ENCODE measurements at regions not wholly inside any gene's neighbourhood (a gene's known extent, or its start where the extent isn't known, plus 50 kb on each side); places are given as distances from the start of the nearest gene placed in this dataset.

- Histone ChIP-seq H2AFZ (ENCODE audit: control insufficient read depth, low read length) (no peak overlapping the region), H3K4me1 (ENCODE audit: control insufficient read depth, extremely low read depth, insufficient read depth, low read length) (no peaks in the 10 kb centered on the region), H3K27me3 (ENCODE audit: control insufficient read depth, extremely low read depth, insufficient read depth, low read length) (no peaks in the 10 kb centered on the region), H3K27ac (ENCODE audit: control insufficient read depth, insufficient read depth, low read length) (no peak overlapping the region), H4K20me1 (ENCODE audit: control insufficient read depth, extremely low read depth, insufficient read depth, low read length) (no peaks in the 10 kb centered on the region), H3K9me3 (ENCODE audit: control insufficient read depth, low read depth, low read length) (peaks cover 4% of the 10 kb centered on the region), H3K4me2 (ENCODE audit: control insufficient read depth, extremely low read depth, insufficient read depth, low read depth, low read length) (no peak overlapping the region), H3K9ac (ENCODE audit: control insufficient read depth, extremely low read depth, insufficient read depth, low read length) (no peak overlapping the region), H3K4me3 (ENCODE audit: control insufficient read depth in 2 of 3, extremely low read depth in 1 of 3, insufficient read depth in 2 of 3, low read depth in 1 of 3, low read length in 3 of 3) (no peak overlapping the region), H3K79me2 (ENCODE audit: control insufficient read depth, insufficient read depth, low read length) (no peaks in the 10 kb centered on the region), H3K9me1 (ENCODE audit: control insufficient read depth, extremely low read depth, insufficient read depth, low read length) (no peaks in the 10 kb centered on the region), H3K36me3 (ENCODE audit: control insufficient read depth in 2 of 2, extremely low read depth in 1 of 2, insufficient read depth in 2 of 2, low read length in 2 of 2) (no peaks in the 10 kb centered on the region)
- no peak for FAIRE-seq
- dilution Hi-C loops (cut with MboI; ENCODE audit: extremely low pct_ligation_motif_present, low sequenced_read_pairs): no loop called here
- TF ChIP-seq EZH2 (IDR thresholded peaks at IDR 0.05; ENCODE audit: low read length): no peak
- TF ChIP-seq CTCF (optimal IDR thresholded peaks at IDR 0.05 in 1 of 3, IDR thresholded peaks at IDR 0.05 in 1 of 3, conservative IDR thresholded peaks at IDR 0.05 in 1 of 3; ENCODE audit: extremely low read depth in 1 of 3, insufficient read depth in 2 of 3, low read length in 3 of 3): no peak
- DNase-seq (ENCODE audit: low read depth, low spot score): no peak
These were observed 624.9 kb downstream of the CBLN2 start for GRCh38 chr18:71919211-71919610.

DNA sequence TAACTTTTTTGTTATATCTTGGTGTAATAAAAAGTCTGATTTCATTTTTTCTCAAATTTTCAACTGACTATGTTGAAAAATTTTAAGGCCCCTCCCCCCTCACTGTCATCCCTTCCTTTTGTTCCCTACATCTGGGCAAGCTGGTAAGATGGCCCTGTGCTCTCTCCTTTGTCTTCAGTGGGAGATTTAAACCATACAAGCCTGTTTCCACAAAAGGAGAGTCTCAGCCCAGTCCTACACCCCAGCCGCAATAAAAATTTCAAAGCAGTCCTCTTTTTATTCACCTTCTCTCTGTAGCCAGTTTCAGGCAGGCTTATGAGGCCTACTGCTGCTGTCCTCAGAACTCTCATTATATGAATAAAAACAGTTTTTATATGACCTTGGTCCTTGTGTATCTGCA is 630.5 kb downstream of the CBLN2 start:
- Histone ChIP-seq H3K4me3 (ENCODE audit: control insufficient read depth in 2 of 3, extremely low read depth in 1 of 3, insufficient read depth in 2 of 3, low read depth in 1 of 3, low read length in 3 of 3) (no peak overlapping the region), H3K27ac (ENCODE audit: control insufficient read depth, insufficient read depth, low read length) (no peak overlapping the region), H3K9me1 (ENCODE audit: control insufficient read depth, extremely low read depth, insufficient read depth, low read length) (no peaks in the 10 kb centered on the region), H3K4me1 (ENCODE audit: control insufficient read depth, extremely low read depth, insufficient read depth, low read length) (no peaks in the 10 kb centered on the region), H3K4me2 (ENCODE audit: control insufficient read depth, extremely low read depth, insufficient read depth, low read depth, low read length) (no peak overlapping the region), H4K20me1 (ENCODE audit: control insufficient read depth, extremely low read depth, insufficient read depth, low read length) (no peaks in the 10 kb centered on the region), H2AFZ (ENCODE audit: control insufficient read depth, low read length) (no peak overlapping the region), H3K36me3 (ENCODE audit: control insufficient read depth in 2 of 2, extremely low read depth in 1 of 2, insufficient read depth in 2 of 2, low read length in 2 of 2) (no peaks in the 10 kb centered on the region), H3K9ac (ENCODE audit: control insufficient read depth, extremely low read depth, insufficient read depth, low read length) (no peak overlapping the region), H3K27me3 (ENCODE audit: control insufficient read depth, extremely low read depth, insufficient read depth, low read length) (no peaks in the 10 kb centered on the region), H3K9me3 (ENCODE audit: control insufficient read depth, low read depth, low read length) (peaks cover 2% of the 10 kb centered on the region), H3K79me2 (ENCODE audit: control insufficient read depth, insufficient read depth, low read length) (no peaks in the 10 kb centered on the region)
- TF ChIP-seq CTCF (optimal IDR thresholded peaks at IDR 0.05 in 1 of 3, IDR thresholded peaks at IDR 0.05 in 1 of 3, conservative IDR thresholded peaks at IDR 0.05 in 1 of 3; ENCODE audit: extremely low read depth in 1 of 3, insufficient read depth in 2 of 3, low read length in 3 of 3): no peak
- no peak for TF ChIP-seq EZH2 (IDR thresholded peaks at IDR 0.05; ENCODE audit: low read length)
- FAIRE-seq: no peak
- dilution Hi-C loops (cut with MboI; ENCODE audit: extremely low pct_ligation_motif_present, low sequenced_read_pairs): no loop called here
- DNase-seq (ENCODE audit: low read depth, low spot score): no peak
